ENCODE measurements at regions not wholly inside any gene's neighbourhood (a gene's known extent, or its start where the extent isn't known, plus 50 kb on each side); places are given as distances from the start of the nearest gene placed in this dataset.

DNA sequence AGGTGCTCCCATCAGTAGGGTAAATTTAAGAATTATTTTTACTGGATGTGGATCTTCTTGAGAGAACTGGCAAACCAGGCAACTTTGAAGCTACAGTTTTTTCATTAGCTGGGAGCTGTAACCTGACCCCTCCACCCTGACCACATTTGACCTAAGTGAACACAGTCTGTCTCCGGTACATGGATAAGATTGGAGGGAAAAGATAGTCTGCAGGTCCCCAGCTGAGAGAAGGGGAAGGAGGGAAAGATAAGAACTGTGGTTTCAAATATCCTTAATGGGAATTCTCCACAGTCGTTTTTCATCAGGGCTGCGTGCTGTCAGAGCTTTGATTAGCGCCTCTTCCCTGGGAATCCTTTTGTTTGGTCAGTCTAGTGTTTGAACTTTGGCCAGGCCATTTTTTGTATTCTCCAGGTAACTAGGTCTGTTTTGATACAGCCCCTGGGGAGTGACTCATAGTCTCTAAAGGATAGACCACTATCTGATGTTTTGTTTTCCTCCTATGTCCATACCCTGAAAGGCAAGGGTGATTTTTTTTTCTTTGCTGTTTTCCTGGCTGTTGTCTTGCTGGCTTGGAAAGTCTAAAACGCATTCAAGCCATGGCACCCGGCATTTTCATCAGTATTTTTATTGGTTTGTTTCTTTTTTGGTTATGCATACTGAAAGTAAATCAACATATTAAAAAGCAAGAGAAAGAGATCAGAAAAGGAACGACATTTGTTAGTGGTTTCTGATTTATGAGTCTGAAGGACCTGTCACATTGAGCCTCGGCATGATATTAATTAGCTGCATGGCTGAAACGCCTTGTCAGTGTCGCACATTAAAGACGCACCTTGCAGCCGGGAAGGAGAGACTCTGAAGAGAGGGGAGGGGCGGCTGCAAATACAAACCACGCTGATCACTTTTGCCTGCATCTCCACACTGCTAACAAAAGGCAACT, 183.4 kb upstream of the FN1 start (continued):
- TF ChIP-seq ZNF20 (CRISPR knock-in tag; IDR thresholded peaks at IDR 0.05), result 0 out of 2 replicates have a peak, but pooled peaks have one; percentile 56
- no peak for TF ChIP-seq SMYD3 (CRISPR knock-in tag; IDR thresholded peaks at IDR 0.05)
- TF ChIP-seq, protein P1, sequence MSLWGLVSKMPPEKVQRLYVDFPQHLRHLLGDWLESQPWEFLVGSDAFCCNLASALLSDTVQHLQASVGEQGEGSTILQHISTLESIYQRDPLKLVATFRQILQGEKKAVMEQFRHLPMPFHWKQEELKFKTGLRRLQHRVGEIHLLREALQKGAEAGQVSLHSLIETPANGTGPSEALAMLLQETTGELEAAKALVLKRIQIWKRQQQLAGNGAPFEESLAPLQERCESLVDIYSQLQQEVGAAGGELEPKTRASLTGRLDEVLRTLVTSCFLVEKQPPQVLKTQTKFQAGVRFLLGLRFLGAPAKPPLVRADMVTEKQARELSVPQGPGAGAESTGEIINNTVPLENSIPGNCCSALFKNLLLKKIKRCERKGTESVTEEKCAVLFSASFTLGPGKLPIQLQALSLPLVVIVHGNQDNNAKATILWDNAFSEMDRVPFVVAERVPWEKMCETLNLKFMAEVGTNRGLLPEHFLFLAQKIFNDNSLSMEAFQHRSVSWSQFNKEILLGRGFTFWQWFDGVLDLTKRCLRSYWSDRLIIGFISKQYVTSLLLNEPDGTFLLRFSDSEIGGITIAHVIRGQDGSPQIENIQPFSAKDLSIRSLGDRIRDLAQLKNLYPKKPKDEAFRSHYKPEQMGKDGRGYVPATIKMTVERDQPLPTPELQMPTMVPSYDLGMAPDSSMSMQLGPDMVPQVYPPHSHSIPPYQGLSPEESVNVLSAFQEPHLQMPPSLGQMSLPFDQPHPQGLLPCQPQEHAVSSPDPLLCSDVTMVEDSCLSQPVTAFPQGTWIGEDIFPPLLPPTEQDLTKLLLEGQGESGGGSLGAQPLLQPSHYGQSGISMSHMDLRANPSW (CRISPR knock-in tag; IDR thresholded peaks at IDR 0.05; ENCODE audit: borderline replicate concordance), result peak; percentile 35; the same call in 1 of the 2 replicates
- TF ChIP-seq, protein P2, sequence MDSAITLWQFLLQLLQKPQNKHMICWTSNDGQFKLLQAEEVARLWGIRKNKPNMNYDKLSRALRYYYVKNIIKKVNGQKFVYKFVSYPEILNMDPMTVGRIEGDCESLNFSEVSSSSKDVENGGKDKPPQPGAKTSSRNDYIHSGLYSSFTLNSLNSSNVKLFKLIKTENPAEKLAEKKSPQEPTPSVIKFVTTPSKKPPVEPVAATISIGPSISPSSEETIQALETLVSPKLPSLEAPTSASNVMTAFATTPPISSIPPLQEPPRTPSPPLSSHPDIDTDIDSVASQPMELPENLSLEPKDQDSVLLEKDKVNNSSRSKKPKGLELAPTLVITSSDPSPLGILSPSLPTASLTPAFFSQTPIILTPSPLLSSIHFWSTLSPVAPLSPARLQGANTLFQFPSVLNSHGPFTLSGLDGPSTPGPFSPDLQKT (CRISPR knock-in tag; IDR thresholded peaks at IDR 0.05; ENCODE audit: borderline replicate concordance), result no peak
- TF ChIP-seq ZFX (CRISPR knock-in tag; IDR thresholded peaks at IDR 0.05; ENCODE audit: low read depth), result peak; percentile 6; the same call in 1 of the 2 replicates
- peak; percentile 32 for TF ChIP-seq KLF9 (CRISPR knock-in tag; IDR thresholded peaks at IDR 0.05; ENCODE audit: low read depth)
- peak; percentile 72; the same call in 1 of the 2 replicates for TF ChIP-seq ZNF709 (CRISPR knock-in tag; IDR thresholded peaks at IDR 0.05)
- no peak for TF ChIP-seq PHB2 (IDR thresholded peaks at IDR 0.05; ENCODE audit: partially characterized antibody)
- no peak for TF ChIP-seq SNRNP70 (IDR thresholded peaks at IDR 0.05; ENCODE audit: low read depth, low read length)
- peak; percentile 44; the same call in 1 of the 2 replicates for TF ChIP-seq ZNF772 (CRISPR knock-in tag; IDR thresholded peaks at IDR 0.05)
- peak; percentile 56; the same call in 1 of the 2 replicates for TF ChIP-seq ZNF788 (CRISPR knock-in tag; IDR thresholded peaks at IDR 0.05; ENCODE audit: borderline replicate concordance)
- no peak for TF ChIP-seq KAT2B (IDR thresholded peaks at IDR 0.05; ENCODE audit: borderline replicate concordance, low read depth, low read length)
- no peak for TF ChIP-seq ZNF234 (CRISPR knock-in tag; conservative IDR thresholded peaks at IDR 0.05)
- no peak for TF ChIP-seq TOPORS (CRISPR knock-in tag; IDR thresholded peaks at IDR 0.05)
- TF ChIP-seq, protein P3, sequence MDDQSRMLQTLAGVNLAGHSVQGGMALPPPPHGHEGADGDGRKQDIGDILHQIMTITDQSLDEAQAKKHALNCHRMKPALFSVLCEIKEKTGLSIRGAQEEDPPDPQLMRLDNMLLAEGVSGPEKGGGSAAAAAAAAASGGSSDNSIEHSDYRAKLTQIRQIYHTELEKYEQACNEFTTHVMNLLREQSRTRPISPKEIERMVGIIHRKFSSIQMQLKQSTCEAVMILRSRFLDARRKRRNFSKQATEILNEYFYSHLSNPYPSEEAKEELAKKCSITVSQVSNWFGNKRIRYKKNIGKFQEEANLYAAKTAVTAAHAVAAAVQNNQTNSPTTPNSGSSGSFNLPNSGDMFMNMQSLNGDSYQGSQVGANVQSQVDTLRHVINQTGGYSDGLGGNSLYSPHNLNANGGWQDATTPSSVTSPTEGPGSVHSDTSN (CRISPR knock-in tag; IDR thresholded peaks at IDR 0.05; ENCODE audit: borderline replicate concordance), result no peak
- no peak for TF ChIP-seq PAWR (CRISPR knock-in tag; IDR thresholded peaks at IDR 0.05; ENCODE audit: borderline replicate concordance)
- peak; percentile 80; the same call in 1 of the 2 replicates for TF ChIP-seq ZBTB8A (CRISPR knock-in tag; IDR thresholded peaks at IDR 0.05; ENCODE audit: borderline replicate concordance, low read depth)
- no peak for TF ChIP-seq ZNF225 (CRISPR knock-in tag; IDR thresholded peaks at IDR 0.05)
- TF ChIP-seq, protein P4, sequence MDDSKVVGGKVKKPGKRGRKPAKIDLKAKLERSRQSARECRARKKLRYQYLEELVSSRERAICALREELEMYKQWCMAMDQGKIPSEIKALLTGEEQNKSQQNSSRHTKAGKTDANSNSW (CRISPR knock-in tag; IDR thresholded peaks at IDR 0.05; ENCODE audit: borderline replicate concordance), result no peak
- TF ChIP-seq FOSL1 (CRISPR knock-in tag; IDR thresholded peaks at IDR 0.05; ENCODE audit: borderline replicate concordance), result peak; percentile 91
- 0 out of 2 replicates have a peak, but pooled peaks have one; percentile 78 for TF ChIP-seq ZNF552 (CRISPR knock-in tag; IDR thresholded peaks at IDR 0.05; ENCODE audit: borderline replicate concordance)
- no peak for TF ChIP-seq ZNF329 (CRISPR knock-in tag; IDR thresholded peaks at IDR 0.05; ENCODE audit: low read depth)
- TF ChIP-seq KLF6 (CRISPR knock-in tag; IDR thresholded peaks at IDR 0.05), result peak; percentile 84

Measured in HepG2 (cell line).